IMR-90 (cell line): ENCODE measurements at regions not wholly inside any gene's neighbourhood (a gene's known extent, or its start where the extent isn't known, plus 50 kb on each side); places are given as distances from the start of the nearest gene placed in this dataset.

ENCODE experiments used
- ATAC-seq: fragments of 200-7000 bp; cut with Tn5 transposase; 2 replicates; pipeline ENCODE4 v1.9.1; 2020; ENCODE audit warnings: low read depth, mild to moderate bottlenecking, moderate library complexity
- BruUV-seq: library from RNA; stranded (reverse); fragments of 400-500 nt; replicated peaks from 2 replicates; lab custom pipeline; 2021; lab: Mats Ljungman, UMichigan
- CTCF ChIA-PET: fragments of 300-600 bp; formaldehyde crosslinking; extraction: SDS; loops from one replicate; lab custom pipeline; 2021; ENCODE audit warnings: antibody characterized with exemption; lab: Yijun Ruan, JAX
- POLR2A ChIA-PET: fragments of 300-600 bp; sonication (Branson Sonifier 250); formaldehyde crosslinking; loops from one replicate; lab custom pipeline; 2022; ENCODE audit warnings: antibody characterized with exemption; ENCODE audit not compliant: unreplicated experiment; lab: Charles Lee
- DNase-seq: peaks from one replicate; pipeline ENCODE4 v3.0.0; 2013
- H2AFZ ChIP-seq: replicated peaks from 2 replicates; pipeline ENCODE3; 2013; ENCODE audit warnings: low read length, mild to moderate bottlenecking; ENCODE audit not compliant: poor library complexity
- H2AK5ac ChIP-seq: 2 replicates; pipeline ENCODE4 v1.6.1; 2013; ENCODE audit warnings: low read depth, low read length, inconsistent platforms
- H2AK9ac ChIP-seq: replicated peaks from 2 replicates; pipeline ENCODE3; 2013; ENCODE audit warnings: mild to moderate bottlenecking, low read depth, low read length, moderate library complexity; ENCODE audit not compliant: poor library complexity
- H2BK120ac ChIP-seq: 2 replicates; pipeline ENCODE4 v1.6.1; 2013; ENCODE audit warnings: low read depth, low read length, inconsistent platforms
- H2BK15ac ChIP-seq: 3 replicates; pipeline ENCODE4 v1.6.1; 2013; ENCODE audit warnings: low read depth, low read length, inconsistent platforms
- H2BK20ac ChIP-seq: 2 replicates; pipeline ENCODE4 v1.6.1; 2013; ENCODE audit warnings: low read depth, mild to moderate bottlenecking, inconsistent platforms, low read length, moderate library complexity
- H2BK5ac ChIP-seq: 2 replicates; pipeline ENCODE4 v1.6.1; 2013; ENCODE audit warnings: mild to moderate bottlenecking, low read depth, low read length, inconsistent platforms; ENCODE audit not compliant: poor library complexity, severe bottlenecking
- H3K14ac ChIP-seq: replicated peaks from 2 replicates; pipeline ENCODE4 v1.6.1; 2013; ENCODE audit warnings: low read depth, low read length, inconsistent platforms
- H3K18ac ChIP-seq: 2 replicates; pipeline ENCODE4 v1.6.1; 2013; ENCODE audit warnings: low read depth, low read length, control low read depth
- H3K23ac ChIP-seq: 2 replicates; pipeline ENCODE4 v1.6.1; 2013; ENCODE audit warnings: low read depth, low read length, inconsistent platforms
- H3K27ac ChIP-seq: 2 replicates; pipeline ENCODE4 v1.5.1; 2013; ENCODE audit warnings: mild to moderate bottlenecking, control low read depth, low read length; ENCODE audit not compliant: insufficient read depth
- H3K27me3 ChIP-seq: 2 replicates; pipeline ENCODE4 v1.6.1; 2013; ENCODE audit warnings: low read length; ENCODE audit not compliant: control insufficient read depth, insufficient read depth
- H3K36me3 ChIP-seq: 2 replicates; pipeline ENCODE4 v1.6.1; 2013; ENCODE audit warnings: low read length, mixed read lengths; ENCODE audit not compliant: control insufficient read depth, insufficient read depth
- H3K4ac ChIP-seq: 2 replicates; pipeline ENCODE4 v1.6.1; 2013; ENCODE audit warnings: low read depth, low read length, inconsistent platforms
- H3K4me1 ChIP-seq: 2 replicates; pipeline ENCODE4 v1.6.1; 2013; ENCODE audit warnings: low read length, mixed read lengths; ENCODE audit not compliant: control insufficient read depth, insufficient read depth
- H3K4me2 ChIP-seq: 2 replicates; pipeline ENCODE4 v1.6.1; 2013; ENCODE audit warnings: low read depth, mild to moderate bottlenecking, control low read depth, low read length, moderate library complexity
- H3K4me3 ChIP-seq: 2 replicates; pipeline ENCODE4 v1.5.1; 2013; ENCODE audit warnings: low read depth, mild to moderate bottlenecking, control low read depth, low read length, moderate library complexity; ENCODE audit not compliant: insufficient read depth
- H3K56ac ChIP-seq: 2 replicates; pipeline ENCODE4 v1.6.1; 2013; ENCODE audit warnings: low read length, inconsistent platforms; ENCODE audit not compliant: insufficient read depth; ENCODE audit errors: extremely low read depth
- H3K79me1 ChIP-seq, 2 experiments: 2 replicates each; pipeline ENCODE4 v1.6.1; 2013; ENCODE audit warnings: low read length in 2 of 2, inconsistent platforms in 1 of 2, low read depth in 1 of 2
- H3K9ac ChIP-seq: 2 replicates; pipeline ENCODE4 v1.6.1; 2013; ENCODE audit warnings: low read depth, low read length, control low read depth
- H3K9me1 ChIP-seq: 2 replicates; pipeline ENCODE4 v1.6.1; 2013; ENCODE audit warnings: low read length, inconsistent platforms; ENCODE audit not compliant: insufficient read depth
- H3K9me3 ChIP-seq: 2 replicates; pipeline ENCODE4 v1.6.1; 2013; ENCODE audit warnings: low read length; ENCODE audit not compliant: control insufficient read depth, insufficient read depth
- H4K20me1 ChIP-seq: 2 replicates; pipeline ENCODE4 v1.6.1; 2013; ENCODE audit warnings: low read length, inconsistent platforms; ENCODE audit not compliant: insufficient read depth
- H4K5ac ChIP-seq: 2 replicates; pipeline ENCODE4 v1.6.1; 2013; ENCODE audit warnings: mild to moderate bottlenecking, low read depth, low read length, control low read depth
- H4K8ac ChIP-seq, 2 experiments: 2 replicates each; pipeline ENCODE4 v1.6.1; 2013; ENCODE audit warnings: low read depth in 2 of 2, low read length in 2 of 2, control low read depth in 1 of 2, inconsistent platforms in 1 of 2
- H4K91ac ChIP-seq: 2 replicates; pipeline ENCODE4 v1.6.1; 2013; ENCODE audit warnings: low read depth, low read length, inconsistent platforms; ENCODE audit not compliant: insufficient read depth
- MAZ ChIP-seq: IDR thresholded peaks from 2 replicates; pipeline ENCODE4 v1.6.1; 2012; ENCODE audit warnings: low read depth, mild to moderate bottlenecking, low read length, improper control_type of control experiment, moderate library complexity, borderline replicate concordance
- MXI1 ChIP-seq: IDR thresholded peaks from 2 replicates; pipeline ENCODE4 v1.6.1; 2012; ENCODE audit warnings: low read depth, mild to moderate bottlenecking, low read length, moderate library complexity, borderline replicate concordance
- RAD21 ChIP-seq: IDR thresholded peaks from 2 replicates; pipeline ENCODE4 v1.6.1; 2012; ENCODE audit warnings: low read length, improper control_type of control experiment
- RFX5 ChIP-seq: IDR thresholded peaks from 2 replicates; pipeline ENCODE4 v1.8.0; 2012; ENCODE audit warnings: low read depth, mild to moderate bottlenecking, low read length, moderate library complexity
- SMC3 ChIP-seq: fragments of 150-350 bp; IDR thresholded peaks from 2 replicates; pipeline ENCODE4 v1.6.1; 2016; ENCODE audit warnings: low read depth, mild to moderate bottlenecking, antibody characterized with exemption, low read length, moderate library complexity
- WGBS, 2 experiments: methylation state at CpG; one replicate each; pipeline versions ENCODE4 v1.1.5 to v1.1.7; 2013; ENCODE audit warnings: missing lambda C conversion rate in 2 of 2; ENCODE audit not compliant: insufficient read length in 1 of 2; ENCODE audit errors: extremely low coverage in 2 of 2; 5-methylcytosine and 5-hydroxymethylcytosine counted together
- dilution Hi-C: fragments of 300-500 bp; cut with HindIII; formaldehyde crosslinking; loops from one replicate; pipeline ENCODE4 v1.14.3; 2018; ENCODE audit warnings: low sequenced_read_pairs; ENCODE audit not compliant: unreplicated experiment
- in situ Hi-C: fragments of 300-500 bp; cut with MboI; formaldehyde crosslinking; loops from 3 replicates; pipeline ENCODE4 v1.14.3; 2019; ENCODE audit warnings: low sequenced_read_pairs, inconsistent platforms, mixed read lengths
- intact Hi-C: fragments of 100-400 bp; cut with micrococcal nuclease; formaldehyde crosslinking; loops from 2 replicates; pipeline ENCODE4 v1.10.0; 2022

DNA sequence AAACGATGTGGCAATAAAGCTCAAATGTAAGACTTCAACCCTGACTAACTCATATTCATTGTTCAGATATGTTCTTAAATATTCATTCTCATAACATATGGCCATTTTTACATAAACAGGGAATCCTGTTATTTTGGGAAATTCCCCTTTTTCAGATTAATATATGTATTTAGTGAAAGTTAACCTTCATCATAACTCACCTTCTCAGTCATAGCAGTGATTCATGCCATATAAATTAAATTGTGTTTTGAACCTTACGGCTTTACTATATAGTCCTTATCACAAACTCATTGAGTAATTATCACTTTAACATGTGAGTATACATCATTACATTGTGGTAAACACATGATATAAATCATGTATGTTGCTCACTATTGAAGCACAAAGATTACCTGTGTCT, 392.5 kb upstream of the TRAM1L1 start:
- ChIA-PET CTCF (no interaction called here), POLR2A (no interaction called here)
- Histone ChIP-seq H2AFZ (no peak overlapping the region), H4K20me1 (no peaks in the 10 kb centered on the region), H3K79me1 (no peaks in the 10 kb centered on the region), H3K4me2 (no peak overlapping the region), H4K8ac (no peak overlapping the region), H2BK120ac (no peak overlapping the region), H3K56ac (no peak overlapping the region), H3K9ac (no peak overlapping the region), H3K4ac (no peak overlapping the region), H2BK15ac (no peak overlapping the region), H3K27ac (no peak overlapping the region), H2BK20ac (no peak overlapping the region), H3K9me1 (peaks cover 5% of the 10 kb centered on the region), H2BK5ac (no peak overlapping the region), H3K9me3 (no peaks in the 10 kb centered on the region), H3K23ac (no peak overlapping the region), H3K4me1 (no peaks in the 10 kb centered on the region), H2AK5ac (no peak overlapping the region), H3K18ac (no peak overlapping the region), H3K4me3 (no peak overlapping the region), H4K91ac (no peak overlapping the region), H3K27me3 (no peaks in the 10 kb centered on the region), H3K14ac (no peak overlapping the region), H4K5ac (no peak overlapping the region), H3K36me3 (no peaks in the 10 kb centered on the region), H2AK9ac (no peak overlapping the region)
- dilution Hi-C loops (no loop called here), intact Hi-C loops (no loop called here), in situ Hi-C loops (no loop called here)
- no peak for TF ChIP-seq RFX5
- TF ChIP-seq MAZ: no peak
- TF ChIP-seq RAD21: no peak
- TF ChIP-seq SMC3: no peak
- TF ChIP-seq MXI1: no peak
- BruUV-seq: no TSS peak
- ATAC-seq (no peak), DNase-seq (peak; percentile 3)
- WGBS, 2 experiments: no CpG with 5 or more reads among the region's 2 CpGs
